ENCODE measurements at regions not wholly inside any gene's neighbourhood (a gene's known extent, or its start where the extent isn't known, plus 50 kb on each side); places are given as distances from the start of the nearest gene placed in this dataset.

- TF ChIP-seq MYC (IDR thresholded peaks at IDR 0.05; ENCODE audit: low read depth, low read length), result no peak
- no peak for TF ChIP-seq FOS (IDR thresholded peaks at IDR 0.05; ENCODE audit: borderline replicate concordance, insufficient read depth, low read length)
- no peak for TF ChIP-seq GATA2 (IDR thresholded peaks at IDR 0.05; ENCODE audit: insufficient read depth, insufficient read length, low read depth, low read length)
- TF ChIP-seq POLR2AphosphoS5 (IDR thresholded peaks at IDR 0.05; ENCODE audit: insufficient read depth, low read depth, low read length), result no peak
- DNase-seq (ENCODE audit: low read depth, low spot score) (no peak), FAIRE-seq (no peak)
- POLR2A ChIA-PET, result no interaction called here
- CTCF ChIA-PET, result no interaction called here
- no peak overlapping the region for H2AFZ ChIP-seq (ENCODE audit: low read depth, low read length)
- no peaks in the 10 kb centered on the region for H3K4me1 ChIP-seq (ENCODE audit: control insufficient read depth, extremely low read depth, insufficient read depth, low read length)
- H3K9me1 ChIP-seq (replicated peaks; ENCODE audit: control insufficient read depth, extremely low read depth, insufficient read depth, low read length), result no peaks in the 10 kb centered on the region
- no peaks in the 10 kb centered on the region for H3K27me3 ChIP-seq (ENCODE audit: control insufficient read depth in 2 of 2, insufficient read depth in 2 of 2, low read length in 2 of 2)
- intact Hi-C loops (cut with micrococcal nuclease), result no loop called here
- H3K27ac ChIP-seq (ENCODE audit: insufficient read depth, low read depth, low read length), result no peak overlapping the region
- no peak overlapping the region for H3K4me2 ChIP-seq (ENCODE audit: insufficient read depth, low read length)
- no peak overlapping the region for H3K9ac ChIP-seq (replicated peaks; ENCODE audit: extremely low read depth, insufficient read depth, low read length)
- dilution Hi-C loops (cut with MboI; ENCODE audit: extremely low pct_ligation_motif_present, low sequenced_read_pairs), result no loop called here
- no TSS peak for BruUV-seq (replicated peaks)
- no peaks in the 10 kb centered on the region for H3K79me2 ChIP-seq (ENCODE audit: control insufficient read depth, insufficient read depth, low read length)
- H3K9me3 ChIP-seq (replicated peaks; ENCODE audit: control insufficient read depth, insufficient read depth, low read length), result no peaks in the 10 kb centered on the region
- H3K4me3 ChIP-seq (replicated peaks in 1 of 3; ENCODE audit: insufficient read depth in 1 of 3, low read depth in 1 of 3, low read length in 3 of 3), result no peak overlapping the region
- no peaks in the 10 kb centered on the region for H3K36me3 ChIP-seq (ENCODE audit: control insufficient read depth in 2 of 2, extremely low read depth in 1 of 2, insufficient read depth in 2 of 2, low read length in 2 of 2)
- no peaks in the 10 kb centered on the region for H4K20me1 ChIP-seq (replicated peaks; ENCODE audit: control insufficient read depth, extremely low read depth, insufficient read depth, low read length)
These were observed 368.9 kb upstream of the ST8SIA4 start for GRCh38 chr5:101271945-101272344.

- DNase-seq (ENCODE audit: low read depth, low spot score) (no peak), FAIRE-seq (no peak)
- TF ChIP-seq MAX (IDR thresholded peaks at IDR 0.05; ENCODE audit: insufficient read depth, insufficient read length) (no peak), EZH2 (IDR thresholded peaks at IDR 0.05; ENCODE audit: borderline replicate concordance, low read depth, low read length, severe bottlenecking) (no peak), GATA2 (IDR thresholded peaks at IDR 0.05; ENCODE audit: insufficient read depth, insufficient read length, low read depth, low read length) (no peak), MYC (IDR thresholded peaks at IDR 0.05; ENCODE audit: low read depth, low read length) (no peak), CTCF (IDR thresholded peaks at IDR 0.05; ENCODE audit: extremely low read depth in 1 of 2, insufficient read depth in 1 of 2, low read depth in 1 of 2, low read length in 2 of 2) (no peak), POLR2A (IDR thresholded peaks at IDR 0.05; ENCODE audit: low read depth, low read length) (no peak), POLR2AphosphoS5 (IDR thresholded peaks at IDR 0.05; ENCODE audit: insufficient read depth, low read depth, low read length) (no peak), FOS (IDR thresholded peaks at IDR 0.05; ENCODE audit: borderline replicate concordance, insufficient read depth, low read length) (no peak), JUN (IDR thresholded peaks at IDR 0.05; ENCODE audit: borderline replicate concordance, insufficient read depth, insufficient read length, low read depth) (no peak)
- Histone ChIP-seq H2AFZ (ENCODE audit: low read depth, low read length) (no peak overlapping the region), H3K79me2 (ENCODE audit: control insufficient read depth, insufficient read depth, low read length) (no peaks in the 10 kb centered on the region), H3K4me2 (ENCODE audit: insufficient read depth, low read length) (no peak overlapping the region), H3K4me3 (replicated peaks in 1 of 3; ENCODE audit: insufficient read depth in 1 of 3, low read depth in 1 of 3, low read length in 3 of 3) (no peak overlapping the region), H3K27ac (ENCODE audit: insufficient read depth, low read depth, low read length) (no peak overlapping the region), H3K9me1 (replicated peaks; ENCODE audit: control insufficient read depth, extremely low read depth, insufficient read depth, low read length) (no peaks in the 10 kb centered on the region), H3K36me3 (ENCODE audit: control insufficient read depth in 2 of 2, extremely low read depth in 1 of 2, insufficient read depth in 2 of 2, low read length in 2 of 2) (no peaks in the 10 kb centered on the region), H3K9me3 (replicated peaks; ENCODE audit: control insufficient read depth, insufficient read depth, low read length) (no peaks in the 10 kb centered on the region), H4K20me1 (replicated peaks; ENCODE audit: control insufficient read depth, extremely low read depth, insufficient read depth, low read length) (no peaks in the 10 kb centered on the region), H3K27me3 (ENCODE audit: control insufficient read depth in 2 of 2, insufficient read depth in 2 of 2, low read length in 2 of 2) (no peaks in the 10 kb centered on the region), H3K9ac (replicated peaks; ENCODE audit: extremely low read depth, insufficient read depth, low read length) (no peak overlapping the region), H3K4me1 (ENCODE audit: control insufficient read depth, extremely low read depth, insufficient read depth, low read length) (no peaks in the 10 kb centered on the region)
- dilution Hi-C loops (cut with MboI; ENCODE audit: extremely low pct_ligation_motif_present, low sequenced_read_pairs), result no loop called here
- ChIA-PET POLR2A (no interaction called here), CTCF (no interaction called here)
- intact Hi-C loops (cut with micrococcal nuclease), result no loop called here
- no TSS peak for BruUV-seq (replicated peaks)
These were observed 368.3 kb upstream of the ST8SIA4 start for GRCh38 chr5:101271416-101271815.
